ENCODE measurements at regions not wholly inside any gene's neighbourhood (a gene's known extent, or its start where the extent isn't known, plus 50 kb on each side); places are given as distances from the start of the nearest gene placed in this dataset.

- Mint-ChIP-seq H3K9me3 (ENCODE audit: insufficient read depth) (peaks cover 3% of the 10 kb centered on the region), H3K27me3 (peaks cover 3% of the 10 kb centered on the region), H3K4me3 (no peak overlapping the region), H3K4me1 (peaks cover 3% of the 10 kb centered on the region), H3K27ac (no peak overlapping the region)
- H3K27me3 ChIP-seq (replicated peaks in 1 of 4; ENCODE audit: control extremely low read depth in 1 of 4, control insufficient read depth in 3 of 4, insufficient read depth in 4 of 4, low read length in 3 of 4), result no peaks in the 10 kb centered on the region
- no peaks in the 10 kb centered on the region for H4K20me1 ChIP-seq (ENCODE audit: control insufficient read depth, insufficient read depth, low read length, poor library complexity, severe bottlenecking)
- H3K9ac ChIP-seq (ENCODE audit: low read length), result no peak overlapping the region
- ATAC-seq (ENCODE audit: low read depth), result no peak
- H3K4me1 ChIP-seq (ENCODE audit: control insufficient read depth in 2 of 2, insufficient read depth in 2 of 2, low read length in 2 of 2), result no peaks in the 10 kb centered on the region
- H3K36me3 ChIP-seq (replicated peaks in 1 of 2; ENCODE audit: control extremely low read depth in 1 of 2, control insufficient read depth in 1 of 2, extremely low read depth in 1 of 2, insufficient read depth in 2 of 2, low read length in 1 of 2), result no peaks in the 10 kb centered on the region
- no peak overlapping the region for H3K27ac ChIP-seq (ENCODE audit: low read length in 2 of 2)
- no peak for TF ChIP-seq EZH2 (IDR thresholded peaks at IDR 0.05; ENCODE audit: borderline replicate concordance, insufficient read depth, low read depth, low read length, poor library complexity, severe bottlenecking)
- TF ChIP-seq CTCF (IDR thresholded peaks at IDR 0.05), result no peak
- H3K9me3 ChIP-seq (ENCODE audit: control extremely low read depth in 1 of 3, control insufficient read depth in 2 of 3, insufficient read depth in 1 of 3, low read length in 2 of 3), result peaks cover 0 to 4% (median 3%) of the 10 kb centered on the region in 3 donors
- intact Hi-C loops (cut with micrococcal nuclease), result no loop called here
- no peak overlapping the region for H3K4me3 ChIP-seq (ENCODE audit: control extremely low read depth in 1 of 5, extremely low read depth in 1 of 5, insufficient read depth in 1 of 5, low read depth in 2 of 5, low read length in 4 of 5)
- ChIA-PET CTCF (no interaction called here), POLR2A (no interaction called here)
- no peak overlapping the region for H2AFZ ChIP-seq (ENCODE audit: insufficient read depth, low read depth, low read length, poor library complexity, severe bottlenecking)
- H3K79me2 ChIP-seq (ENCODE audit: control insufficient read depth, insufficient read depth, low read length), result no peaks in the 10 kb centered on the region
- no peak for DNase-seq
- WGBS (ENCODE audit: insufficient coverage), result no CpG with 5 or more reads among the region's 2 CpGs
- H3K4me2 ChIP-seq (replicated peaks; ENCODE audit: low read depth, low read length, poor library complexity, severe bottlenecking), result no peak overlapping the region
These were observed 540.5 kb downstream of the SATB2 start for GRCh38 chr2:198917275-198917674.

GRCh38 chr2:198916548-198917080 is 541.1 kb downstream of the SATB2 start:
- Histone ChIP-seq H3K36me3 (replicated peaks in 1 of 2; ENCODE audit: control extremely low read depth in 1 of 2, control insufficient read depth in 1 of 2, extremely low read depth in 1 of 2, insufficient read depth in 2 of 2, low read length in 1 of 2) (no peaks in the 10 kb centered on the region), H3K4me2 (replicated peaks; ENCODE audit: low read depth, low read length, poor library complexity, severe bottlenecking) (no peak overlapping the region), H2AFZ (ENCODE audit: insufficient read depth, low read depth, low read length, poor library complexity, severe bottlenecking) (no peak overlapping the region), H4K20me1 (ENCODE audit: control insufficient read depth, insufficient read depth, low read length, poor library complexity, severe bottlenecking) (no peaks in the 10 kb centered on the region), H3K79me2 (ENCODE audit: control insufficient read depth, insufficient read depth, low read length) (no peaks in the 10 kb centered on the region), H3K27ac (ENCODE audit: low read length in 2 of 2) (no peak overlapping the region), H3K9ac (ENCODE audit: low read length) (no peak overlapping the region), H3K9me3 (ENCODE audit: control extremely low read depth in 1 of 3, control insufficient read depth in 2 of 3, insufficient read depth in 1 of 3, low read length in 2 of 3) (peaks cover 0 to 4% (median 3%) of the 10 kb centered on the region in 3 donors), H3K4me3 (ENCODE audit: control extremely low read depth in 1 of 5, extremely low read depth in 1 of 5, insufficient read depth in 1 of 5, low read depth in 2 of 5, low read length in 4 of 5) (no peak overlapping the region), H3K27me3 (replicated peaks in 1 of 4; ENCODE audit: control extremely low read depth in 1 of 4, control insufficient read depth in 3 of 4, insufficient read depth in 4 of 4, low read length in 3 of 4) (no peaks in the 10 kb centered on the region), H3K4me1 (ENCODE audit: control insufficient read depth in 2 of 2, insufficient read depth in 2 of 2, low read length in 2 of 2) (no peaks in the 10 kb centered on the region)
- no peak for ATAC-seq (ENCODE audit: low read depth)
- peaks cover 3% of the 10 kb centered on the region for H3K4me1 Mint-ChIP-seq
- ChIA-PET CTCF (no interaction called here), POLR2A (no interaction called here)
- no peak for DNase-seq
- 80% methylated on average over 2 of the region's 6 CpGs for WGBS (ENCODE audit: insufficient coverage)
- no peak overlapping the region for H3K27ac Mint-ChIP-seq
- no peak for TF ChIP-seq EZH2 (IDR thresholded peaks at IDR 0.05; ENCODE audit: borderline replicate concordance, insufficient read depth, low read depth, low read length, poor library complexity, severe bottlenecking)
- no peak for TF ChIP-seq CTCF (IDR thresholded peaks at IDR 0.05)
- no peak overlapping the region for H3K4me3 Mint-ChIP-seq
- peaks cover 3% of the 10 kb centered on the region for H3K9me3 Mint-ChIP-seq (ENCODE audit: insufficient read depth)
- intact Hi-C loops (cut with micrococcal nuclease), result no loop called here
- peaks cover 3% of the 10 kb centered on the region for H3K27me3 Mint-ChIP-seq
